ENCODE measurements at regions not wholly inside any gene's neighbourhood (a gene's known extent, or its start where the extent isn't known, plus 50 kb on each side); places are given as distances from the start of the nearest gene placed in this dataset.

DNA sequence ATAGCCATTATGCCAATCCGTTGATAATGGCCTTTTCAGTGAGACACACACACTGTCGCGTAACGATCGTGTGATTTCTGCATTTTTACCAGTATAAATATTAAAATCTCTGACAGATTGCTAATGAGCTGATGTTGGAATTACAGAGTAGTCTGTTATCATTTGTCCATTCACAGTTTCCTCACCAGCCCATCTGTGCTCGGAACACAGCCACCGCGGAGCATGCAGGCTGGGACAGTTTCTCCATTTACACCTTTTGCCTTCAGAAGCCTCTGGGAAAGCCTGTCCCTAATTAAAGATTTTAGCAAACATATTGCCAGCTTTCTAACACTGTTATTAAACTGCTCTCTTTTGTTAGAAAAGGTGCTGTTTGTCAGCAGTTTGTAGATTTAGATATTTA lies 82.2 kb upstream of the BARHL2 start (continued):
- TF ChIP-seq, protein P1, sequence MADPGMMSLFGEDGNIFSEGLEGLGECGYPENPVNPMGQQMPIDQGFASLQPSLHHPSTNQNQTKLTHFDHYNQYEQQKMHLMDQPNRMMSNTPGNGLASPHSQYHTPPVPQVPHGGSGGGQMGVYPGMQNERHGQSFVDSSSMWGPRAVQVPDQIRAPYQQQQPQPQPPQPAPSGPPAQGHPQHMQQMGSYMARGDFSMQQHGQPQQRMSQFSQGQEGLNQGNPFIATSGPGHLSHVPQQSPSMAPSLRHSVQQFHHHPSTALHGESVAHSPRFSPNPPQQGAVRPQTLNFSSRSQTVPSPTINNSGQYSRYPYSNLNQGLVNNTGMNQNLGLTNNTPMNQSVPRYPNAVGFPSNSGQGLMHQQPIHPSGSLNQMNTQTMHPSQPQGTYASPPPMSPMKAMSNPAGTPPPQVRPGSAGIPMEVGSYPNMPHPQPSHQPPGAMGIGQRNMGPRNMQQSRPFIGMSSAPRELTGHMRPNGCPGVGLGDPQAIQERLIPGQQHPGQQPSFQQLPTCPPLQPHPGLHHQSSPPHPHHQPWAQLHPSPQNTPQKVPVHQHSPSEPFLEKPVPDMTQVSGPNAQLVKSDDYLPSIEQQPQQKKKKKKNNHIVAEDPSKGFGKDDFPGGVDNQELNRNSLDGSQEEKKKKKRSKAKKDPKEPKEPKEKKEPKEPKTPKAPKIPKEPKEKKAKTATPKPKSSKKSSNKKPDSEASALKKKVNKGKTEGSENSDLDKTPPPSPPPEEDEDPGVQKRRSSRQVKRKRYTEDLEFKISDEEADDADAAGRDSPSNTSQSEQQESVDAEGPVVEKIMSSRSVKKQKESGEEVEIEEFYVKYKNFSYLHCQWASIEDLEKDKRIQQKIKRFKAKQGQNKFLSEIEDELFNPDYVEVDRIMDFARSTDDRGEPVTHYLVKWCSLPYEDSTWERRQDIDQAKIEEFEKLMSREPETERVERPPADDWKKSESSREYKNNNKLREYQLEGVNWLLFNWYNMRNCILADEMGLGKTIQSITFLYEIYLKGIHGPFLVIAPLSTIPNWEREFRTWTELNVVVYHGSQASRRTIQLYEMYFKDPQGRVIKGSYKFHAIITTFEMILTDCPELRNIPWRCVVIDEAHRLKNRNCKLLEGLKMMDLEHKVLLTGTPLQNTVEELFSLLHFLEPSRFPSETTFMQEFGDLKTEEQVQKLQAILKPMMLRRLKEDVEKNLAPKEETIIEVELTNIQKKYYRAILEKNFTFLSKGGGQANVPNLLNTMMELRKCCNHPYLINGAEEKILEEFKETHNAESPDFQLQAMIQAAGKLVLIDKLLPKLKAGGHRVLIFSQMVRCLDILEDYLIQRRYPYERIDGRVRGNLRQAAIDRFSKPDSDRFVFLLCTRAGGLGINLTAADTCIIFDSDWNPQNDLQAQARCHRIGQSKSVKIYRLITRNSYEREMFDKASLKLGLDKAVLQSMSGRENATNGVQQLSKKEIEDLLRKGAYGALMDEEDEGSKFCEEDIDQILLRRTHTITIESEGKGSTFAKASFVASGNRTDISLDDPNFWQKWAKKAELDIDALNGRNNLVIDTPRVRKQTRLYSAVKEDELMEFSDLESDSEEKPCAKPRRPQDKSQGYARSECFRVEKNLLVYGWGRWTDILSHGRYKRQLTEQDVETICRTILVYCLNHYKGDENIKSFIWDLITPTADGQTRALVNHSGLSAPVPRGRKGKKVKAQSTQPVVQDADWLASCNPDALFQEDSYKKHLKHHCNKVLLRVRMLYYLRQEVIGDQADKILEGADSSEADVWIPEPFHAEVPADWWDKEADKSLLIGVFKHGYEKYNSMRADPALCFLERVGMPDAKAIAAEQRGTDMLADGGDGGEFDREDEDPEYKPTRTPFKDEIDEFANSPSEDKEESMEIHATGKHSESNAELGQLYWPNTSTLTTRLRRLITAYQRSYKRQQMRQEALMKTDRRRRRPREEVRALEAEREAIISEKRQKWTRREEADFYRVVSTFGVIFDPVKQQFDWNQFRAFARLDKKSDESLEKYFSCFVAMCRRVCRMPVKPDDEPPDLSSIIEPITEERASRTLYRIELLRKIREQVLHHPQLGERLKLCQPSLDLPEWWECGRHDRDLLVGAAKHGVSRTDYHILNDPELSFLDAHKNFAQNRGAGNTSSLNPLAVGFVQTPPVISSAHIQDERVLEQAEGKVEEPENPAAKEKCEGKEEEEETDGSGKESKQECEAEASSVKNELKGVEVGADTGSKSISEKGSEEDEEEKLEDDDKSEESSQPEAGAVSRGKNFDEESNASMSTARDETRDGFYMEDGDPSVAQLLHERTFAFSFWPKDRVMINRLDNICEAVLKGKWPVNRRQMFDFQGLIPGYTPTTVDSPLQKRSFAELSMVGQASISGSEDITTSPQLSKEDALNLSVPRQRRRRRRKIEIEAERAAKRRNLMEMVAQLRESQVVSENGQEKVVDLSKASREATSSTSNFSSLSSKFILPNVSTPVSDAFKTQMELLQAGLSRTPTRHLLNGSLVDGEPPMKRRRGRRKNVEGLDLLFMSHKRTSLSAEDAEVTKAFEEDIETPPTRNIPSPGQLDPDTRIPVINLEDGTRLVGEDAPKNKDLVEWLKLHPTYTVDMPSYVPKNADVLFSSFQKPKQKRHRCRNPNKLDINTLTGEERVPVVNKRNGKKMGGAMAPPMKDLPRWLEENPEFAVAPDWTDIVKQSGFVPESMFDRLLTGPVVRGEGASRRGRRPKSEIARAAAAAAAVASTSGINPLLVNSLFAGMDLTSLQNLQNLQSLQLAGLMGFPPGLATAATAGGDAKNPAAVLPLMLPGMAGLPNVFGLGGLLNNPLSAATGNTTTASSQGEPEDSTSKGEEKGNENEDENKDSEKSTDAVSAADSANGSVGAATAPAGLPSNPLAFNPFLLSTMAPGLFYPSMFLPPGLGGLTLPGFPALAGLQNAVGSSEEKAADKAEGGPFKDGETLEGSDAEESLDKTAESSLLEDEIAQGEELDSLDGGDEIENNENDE (IDR thresholded peaks at IDR 0.05; ENCODE audit: insufficient replicate concordance, low read length), result no peak
- TF ChIP-seq ZNF274 (IDR thresholded peaks at IDR 0.05; ENCODE audit: borderline replicate concordance, extremely low read depth, low read length) (no peak), SP1 (IDR thresholded peaks at IDR 0.05; ENCODE audit: low read depth, low read length) (no peak), JUND (IDR thresholded peaks at IDR 0.05; ENCODE audit: low read length) (no peak), TCF12 (IDR thresholded peaks at IDR 0.05; ENCODE audit: low read depth, low read length) (no peak), CBX8 (IDR thresholded peaks at IDR 0.05; ENCODE audit: borderline replicate concordance, low read depth, low read length) (no peak), NANOG (IDR thresholded peaks at IDR 0.05; ENCODE audit: insufficient read depth, low read depth, low read length, poor library complexity, severe bottlenecking) (no peak), SAP30 (IDR thresholded peaks at IDR 0.05; ENCODE audit: insufficient read depth, insufficient replicate concordance, low read length) (no peak), JUN (IDR thresholded peaks at IDR 0.05; ENCODE audit: low read depth, low read length) (no peak)
- TF ChIP-seq, protein P2, sequence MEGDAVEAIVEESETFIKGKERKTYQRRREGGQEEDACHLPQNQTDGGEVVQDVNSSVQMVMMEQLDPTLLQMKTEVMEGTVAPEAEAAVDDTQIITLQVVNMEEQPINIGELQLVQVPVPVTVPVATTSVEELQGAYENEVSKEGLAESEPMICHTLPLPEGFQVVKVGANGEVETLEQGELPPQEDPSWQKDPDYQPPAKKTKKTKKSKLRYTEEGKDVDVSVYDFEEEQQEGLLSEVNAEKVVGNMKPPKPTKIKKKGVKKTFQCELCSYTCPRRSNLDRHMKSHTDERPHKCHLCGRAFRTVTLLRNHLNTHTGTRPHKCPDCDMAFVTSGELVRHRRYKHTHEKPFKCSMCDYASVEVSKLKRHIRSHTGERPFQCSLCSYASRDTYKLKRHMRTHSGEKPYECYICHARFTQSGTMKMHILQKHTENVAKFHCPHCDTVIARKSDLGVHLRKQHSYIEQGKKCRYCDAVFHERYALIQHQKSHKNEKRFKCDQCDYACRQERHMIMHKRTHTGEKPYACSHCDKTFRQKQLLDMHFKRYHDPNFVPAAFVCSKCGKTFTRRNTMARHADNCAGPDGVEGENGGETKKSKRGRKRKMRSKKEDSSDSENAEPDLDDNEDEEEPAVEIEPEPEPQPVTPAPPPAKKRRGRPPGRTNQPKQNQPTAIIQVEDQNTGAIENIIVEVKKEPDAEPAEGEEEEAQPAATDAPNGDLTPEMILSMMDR (IDR thresholded peaks at IDR 0.05; ENCODE audit: control extremely low read depth in 1 of 3, insufficient read depth in 1 of 3, low read depth in 1 of 3, low read length in 3 of 3), result no peak

Measured in H1 (cell line).